H1 (cell line): ENCODE measurements at regions not wholly inside any gene's neighbourhood (a gene's known extent, or its start where the extent isn't known, plus 50 kb on each side); places are given as distances from the start of the nearest gene placed in this dataset.

Experiments used
- ASH2L ChIP-seq: fragments of 200-600, 300-600 bp; sonication (generic); IDR thresholded peaks from one replicate; pipeline ENCODE4 v1.7.1; 2017; ENCODE audit warnings: low read length
- ATF3 ChIP-seq: IDR thresholded peaks from 2 replicates; pipeline ENCODE4 v1.6.1; 2011; ENCODE audit warnings: low read depth, mild to moderate bottlenecking, low read length; ENCODE audit not compliant: insufficient read depth
- BCL11A ChIP-seq, 2 experiments: IDR thresholded peaks; one replicate each; pipeline ENCODE4 v1.6.1; 2011; ENCODE audit warnings: low read depth in 2 of 2, low read length in 2 of 2, mild to moderate bottlenecking in 2 of 2
- CEBPB ChIP-seq: IDR thresholded peaks from 2 replicates; pipeline ENCODE4 v1.6.1; 2012; ENCODE audit warnings: low read depth, low read length
- CHD7 ChIP-seq: fragments of 300-600 bp; sonication (generic); IDR thresholded peaks from 2 replicates; pipeline ENCODE4 v1.7.1; 2012; ENCODE audit warnings: low read length, moderate library complexity, mild to moderate bottlenecking, inconsistent platforms; ENCODE audit not compliant: insufficient replicate concordance
- HDAC6 ChIP-seq: IDR thresholded peaks from one replicate; pipeline ENCODE4 v1.7.1; 2012; ENCODE audit warnings: low read depth, mild to moderate bottlenecking, inconsistent platforms, low read length, moderate library complexity
- KDM1A ChIP-seq: fragments of 200-600, 300-600 bp; sonication (generic); IDR thresholded peaks from 2 replicates; pipeline ENCODE4 v1.7.1; 2016; ENCODE audit warnings: mild to moderate bottlenecking, low read length, borderline replicate concordance
- KDM5A ChIP-seq: fragments of 200-600 bp; IDR thresholded peaks from 2 replicates; pipeline ENCODE4 v1.7.1; 2012; ENCODE audit warnings: mild to moderate bottlenecking, low read length, inconsistent platforms, mixed read lengths
- NRF1 ChIP-seq: IDR thresholded peaks from 2 replicates; pipeline ENCODE4 v1.6.1; 2011; ENCODE audit warnings: mild to moderate bottlenecking, low read depth, low read length, improper control_type of control experiment
- RXRA ChIP-seq: IDR thresholded peaks from 2 replicates; pipeline ENCODE4 v1.6.1; 2011; ENCODE audit warnings: low read depth, mild to moderate bottlenecking, low read length, moderate library complexity; ENCODE audit not compliant: insufficient read depth
- TBP ChIP-seq: IDR thresholded peaks from 2 replicates; pipeline ENCODE4 v1.6.1; 2011; ENCODE audit warnings: low read depth, low read length, improper control_type of control experiment
- TCF12 ChIP-seq: IDR thresholded peaks from 2 replicates; pipeline ENCODE4 v1.6.1; 2011; ENCODE audit warnings: low read depth, mild to moderate bottlenecking, low read length
- ZNF274 ChIP-seq: IDR thresholded peaks from 2 replicates; pipeline ENCODE4 v1.7.0; 2012; ENCODE audit warnings: low read length, borderline replicate concordance; ENCODE audit errors: extremely low read depth

- TF ChIP-seq CHD7 (no peak), ATF3 (no peak), RXRA (no peak), TBP (no peak), ASH2L (no peak), KDM1A (no peak), NRF1 (no peak), BCL11A (IDR thresholded peaks at IDR 0.05; ENCODE audit: low read depth in 2 of 2, low read length in 2 of 2) (no peak), TCF12 (no peak), CEBPB (no peak), ZNF274 (no peak), KDM5A (no peak), HDAC6 (no peak)
Measured at GRCh38 chr1:189125694-189126093, 1352.0 kb downstream of the BRINP3 start (continued).
